HUDEP-2 (cell line): ENCODE measurements at regions not wholly inside any gene's neighbourhood (a gene's known extent, or its start where the extent isn't known, plus 50 kb on each side); places are given as distances from the start of the nearest gene placed in this dataset.
"Not testable (repeated sequence)": the region's sequence is repeated elsewhere in the genome, so short reads cannot be mapped to it uniquely, and the experiment has no call there.

Experiments used
- DNase-seq, 76 experiments: peaks; one replicate each; lab custom pipeline; 2025; ENCODE audit not compliant: unreplicated experiment in 76 of 76; lab: John Stamatoyannopoulos, UW

- DNase-seq: not testable (repeated sequence)
Observed at GRCh38 chr16:29284159-29284558, 122.4 kb downstream of the NPIPB11 start.

GRCh38 chr16:29278097-29278871 lies 128.2 kb downstream of the NPIPB11 start:
- DNase-seq: not testable (repeated sequence)

- not testable (repeated sequence) for DNase-seq
Observed at GRCh38 chr16:29276446-29276845, 130.1 kb downstream of the NPIPB11 start.

GRCh38 chr16:29274055-29275035 lies 132.2 kb downstream of the NPIPB11 start:
- not testable (repeated sequence) for DNase-seq

- not testable (repeated sequence) for DNase-seq
Observed at GRCh38 chr16:29273298-29274054, 133.0 kb downstream of the NPIPB11 start.

GRCh38 chr16:29271721-29272675 lies 134.5 kb downstream of the NPIPB11 start:
- not testable (repeated sequence) for DNase-seq

- not testable (repeated sequence) for DNase-seq
Observed at GRCh38 chr16:29270923-29271322, 135.6 kb downstream of the NPIPB11 start.

- DNase-seq: not testable (repeated sequence)
Observed at GRCh38 chr16:29270033-29270432, 136.5 kb downstream of the NPIPB11 start.

- not testable (repeated sequence) for DNase-seq
Observed at GRCh38 chr16:29269192-29269811, 137.2 kb downstream of the NPIPB11 start.

GRCh38 chr16:29268785-29269191 lies 137.7 kb downstream of the NPIPB11 start:
- not testable (repeated sequence) for DNase-seq

GRCh38 chr16:29268348-29268747 lies 138.2 kb downstream of the NPIPB11 start:
- DNase-seq: not testable (repeated sequence)

- not testable (repeated sequence) for DNase-seq
Observed at GRCh38 chr16:29267891-29268290, 138.6 kb downstream of the NPIPB11 start.

GRCh38 chr16:29267055-29267619 lies 139.4 kb downstream of the NPIPB11 start:
- not testable (repeated sequence) for DNase-seq

- not testable (repeated sequence) for DNase-seq
Observed at GRCh38 chr16:29266612-29267011, 139.9 kb downstream of the NPIPB11 start.

- DNase-seq: peak in 72 of 76 experiments; percentile 18 to 90 (median 76)
Observed at GRCh38 chr16:29265255-29265853, 141.2 kb downstream of the NPIPB11 start.

GRCh38 chr16:29264080-29264837 lies 142.3 kb downstream of the NPIPB11 start:
- DNase-seq: not testable (repeated sequence)

GRCh38 chr16:29262725-29263124 lies 143.8 kb downstream of the NPIPB11 start:
- DNase-seq: not testable (repeated sequence)
